GM10266 (cell line): ENCODE measurements at regions not wholly inside any gene's neighbourhood (a gene's known extent, or its start where the extent isn't known, plus 50 kb on each side); places are given as distances from the start of the nearest gene placed in this dataset.

Experiments used
- DNase-seq: peaks from one replicate; pipeline ENCODE4 v3.0.0; 2012; ENCODE audit errors: extremely low spot score
- TF ChIP-seq, protein P1 (sequence below): IDR thresholded peaks from 2 replicates; pipeline ENCODE4 v1.5.1; 2012; ENCODE audit warnings: mild to moderate bottlenecking, low read depth; ENCODE audit not compliant: control insufficient read depth, insufficient read depth; ENCODE audit errors: missing control alignments

DNA sequence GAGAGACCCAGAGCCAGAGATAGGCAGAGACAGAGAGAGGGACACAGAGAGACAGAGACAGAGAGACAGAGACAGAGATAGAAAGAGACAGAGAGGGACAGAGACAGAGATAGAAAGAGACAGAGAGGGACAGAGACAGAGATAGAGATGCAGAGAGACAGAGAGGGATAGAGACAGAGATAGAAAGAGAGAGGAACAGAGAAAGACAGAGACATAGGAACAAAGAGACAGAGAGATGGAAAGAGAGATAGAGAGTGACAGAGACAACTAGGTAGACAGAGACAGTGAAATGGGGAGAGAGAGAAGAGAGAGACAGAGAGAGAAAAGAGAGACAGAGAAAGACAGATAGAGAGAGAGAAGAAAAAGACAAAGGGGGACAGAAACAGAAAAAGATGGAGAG, 165.4 kb upstream of the FOXQ1 start:
- no peak for DNase-seq
- TF ChIP-seq, protein P1, sequence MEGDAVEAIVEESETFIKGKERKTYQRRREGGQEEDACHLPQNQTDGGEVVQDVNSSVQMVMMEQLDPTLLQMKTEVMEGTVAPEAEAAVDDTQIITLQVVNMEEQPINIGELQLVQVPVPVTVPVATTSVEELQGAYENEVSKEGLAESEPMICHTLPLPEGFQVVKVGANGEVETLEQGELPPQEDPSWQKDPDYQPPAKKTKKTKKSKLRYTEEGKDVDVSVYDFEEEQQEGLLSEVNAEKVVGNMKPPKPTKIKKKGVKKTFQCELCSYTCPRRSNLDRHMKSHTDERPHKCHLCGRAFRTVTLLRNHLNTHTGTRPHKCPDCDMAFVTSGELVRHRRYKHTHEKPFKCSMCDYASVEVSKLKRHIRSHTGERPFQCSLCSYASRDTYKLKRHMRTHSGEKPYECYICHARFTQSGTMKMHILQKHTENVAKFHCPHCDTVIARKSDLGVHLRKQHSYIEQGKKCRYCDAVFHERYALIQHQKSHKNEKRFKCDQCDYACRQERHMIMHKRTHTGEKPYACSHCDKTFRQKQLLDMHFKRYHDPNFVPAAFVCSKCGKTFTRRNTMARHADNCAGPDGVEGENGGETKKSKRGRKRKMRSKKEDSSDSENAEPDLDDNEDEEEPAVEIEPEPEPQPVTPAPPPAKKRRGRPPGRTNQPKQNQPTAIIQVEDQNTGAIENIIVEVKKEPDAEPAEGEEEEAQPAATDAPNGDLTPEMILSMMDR, result no peak

DNA sequence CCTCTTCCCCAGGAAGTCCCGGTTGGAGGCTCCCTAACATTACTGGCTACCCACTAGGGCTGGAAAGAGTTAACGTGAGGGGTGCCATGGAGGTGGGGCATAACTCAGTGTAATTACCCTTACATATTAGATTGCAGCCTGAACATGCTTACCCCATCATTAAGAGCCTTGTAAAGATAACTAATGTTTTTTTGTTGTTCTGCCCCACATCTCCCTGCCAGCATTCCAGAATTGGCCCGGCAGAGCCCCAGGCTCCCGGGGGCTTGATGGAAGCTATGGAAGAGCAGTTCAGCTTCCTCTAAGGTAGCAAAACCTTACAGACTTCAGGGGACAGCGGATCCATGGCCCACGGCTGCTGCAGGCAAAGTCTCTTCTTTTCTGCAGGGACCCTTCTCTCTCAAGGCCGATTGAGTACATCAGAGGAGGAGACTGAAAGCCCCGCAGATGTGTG, 166.1 kb upstream of the FOXQ1 start:
- no peak for DNase-seq
- TF ChIP-seq, protein P1, result no peak

DNA sequence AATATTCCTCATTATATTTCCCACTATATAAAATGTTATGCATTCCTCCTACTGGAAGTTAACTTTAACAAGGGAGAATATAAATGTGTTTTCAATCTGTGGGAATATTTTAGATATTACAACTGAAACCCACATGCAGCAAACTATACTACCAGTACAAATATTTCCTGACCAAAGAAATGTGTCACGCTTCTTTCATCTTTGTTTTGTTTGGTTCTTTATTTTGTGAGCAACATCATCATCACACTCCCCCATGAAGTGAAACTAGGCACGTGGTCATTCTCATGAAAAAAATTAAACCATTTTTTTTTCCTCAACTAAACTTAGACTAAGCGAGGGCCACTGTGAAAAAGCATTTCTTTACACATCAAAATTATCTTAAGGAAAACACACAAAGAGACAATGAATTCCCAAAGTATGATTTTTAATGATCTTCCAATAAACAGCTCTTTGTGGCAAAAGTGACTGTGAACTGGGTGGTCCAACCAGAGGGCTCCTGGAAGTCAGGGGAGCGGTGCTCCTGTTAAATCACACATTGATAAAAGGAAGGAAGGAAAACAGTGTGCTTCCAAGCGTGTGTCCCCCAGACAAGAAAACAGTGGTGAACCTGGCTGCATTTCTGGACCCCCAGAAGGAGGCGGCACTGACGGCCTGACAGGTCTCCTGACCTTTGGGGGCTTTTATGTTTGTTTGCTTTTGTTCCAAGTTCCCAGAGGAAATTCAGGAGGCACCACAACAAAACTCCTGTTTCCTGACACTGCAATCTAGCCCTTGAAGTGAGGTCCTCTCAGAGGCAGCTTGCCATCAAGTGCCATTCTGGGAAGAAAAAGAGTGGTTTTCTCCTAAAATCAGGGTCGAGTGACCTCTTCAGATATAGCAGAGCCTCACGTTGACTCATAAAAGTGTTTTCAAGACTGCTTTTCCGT, 166.8 kb upstream of the FOXQ1 start:
- TF ChIP-seq, protein P1, result no peak
- no peak for DNase-seq

DNA sequence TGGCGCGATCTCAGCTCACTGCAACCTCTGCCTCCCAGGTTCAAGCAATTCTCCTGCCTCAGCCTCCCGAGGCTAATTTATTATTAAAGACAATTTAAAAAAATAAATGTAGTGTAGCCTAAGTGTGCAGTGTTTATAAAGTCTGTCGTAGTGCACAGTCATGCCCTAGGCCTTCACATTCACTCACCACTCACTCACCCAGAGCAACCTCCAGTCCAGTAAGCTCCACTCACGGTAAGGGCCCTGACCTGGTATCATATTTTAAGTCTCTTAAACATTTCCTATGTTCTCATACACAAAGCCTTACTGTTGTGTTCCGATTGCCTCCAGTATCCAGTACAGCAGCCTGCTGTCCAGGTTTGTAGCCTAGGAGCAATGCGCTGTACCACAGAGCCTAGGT, 168.2 kb upstream of the FOXQ1 start:
- DNase-seq, result no peak
- TF ChIP-seq, protein P1, result no peak

DNA sequence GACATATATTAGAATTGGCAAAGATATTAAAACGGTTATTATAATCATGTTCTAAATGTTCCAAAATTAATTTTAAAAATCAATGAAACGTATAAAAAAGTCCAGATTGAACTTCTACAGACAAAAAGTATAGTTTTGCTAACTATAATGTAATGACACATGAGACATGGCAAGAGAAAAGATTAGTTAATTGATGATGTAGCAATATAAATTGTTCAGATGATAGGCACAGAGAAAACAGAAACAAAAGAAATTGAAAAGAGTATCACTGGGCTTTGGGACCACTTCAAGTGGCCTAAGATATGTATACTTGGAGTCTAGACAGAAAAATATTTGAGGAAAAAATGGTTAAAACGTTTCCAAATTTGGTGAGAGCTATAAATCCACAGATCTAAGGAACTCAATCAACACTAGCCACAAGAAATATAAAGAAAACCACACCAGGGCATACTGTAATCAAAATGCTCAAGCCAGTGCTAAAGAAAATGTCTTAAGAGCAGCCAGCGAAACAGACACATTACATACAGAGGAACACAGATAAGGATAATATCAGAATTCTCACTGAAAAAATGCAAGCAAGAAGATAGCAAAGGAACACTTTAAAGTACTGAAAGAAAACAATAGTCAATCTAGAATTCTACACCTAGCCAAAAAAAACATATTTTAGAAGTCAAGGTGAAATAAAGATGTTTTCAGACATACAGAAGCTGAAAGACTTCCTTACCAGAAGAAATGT, 172.6 kb upstream of the FOXQ1 start:
- no peak for DNase-seq
- TF ChIP-seq, protein P1, result no peak

DNA sequence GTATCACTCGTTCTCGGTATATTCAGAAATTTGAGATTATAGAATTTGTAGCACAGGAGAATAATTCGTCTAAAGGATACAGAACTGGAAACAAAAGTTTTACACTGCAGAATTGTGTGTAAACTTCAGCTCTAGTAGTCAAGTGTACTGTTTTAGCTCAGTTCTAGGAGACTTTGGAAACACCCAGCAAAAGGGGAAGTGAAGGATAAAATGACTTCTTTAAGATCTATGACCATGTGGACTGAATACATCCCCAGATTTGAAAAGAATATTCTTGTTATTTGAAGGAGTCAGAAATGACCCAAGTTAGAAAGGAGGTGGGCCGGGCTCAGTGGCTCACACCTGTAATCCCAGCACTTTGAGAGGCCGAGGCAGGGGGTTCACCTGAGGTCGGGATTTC, 174.0 kb upstream of the FOXQ1 start:
- TF ChIP-seq, protein P1, result no peak
- DNase-seq, result no peak
